GM21576 (cell line): ENCODE measurements at regions not wholly inside any gene's neighbourhood (a gene's known extent, or its start where the extent isn't known, plus 50 kb on each side); places are given as distances from the start of the nearest gene placed in this dataset.

Experiments used
- ATAC-seq: cut with Tn5 transposase; IDR thresholded peaks from one replicate; pipeline ENCODE4 v1.9.1; 2021; ENCODE audit warnings: mild to moderate bottlenecking, moderate library complexity; ENCODE audit not compliant: unreplicated experiment

DNA sequence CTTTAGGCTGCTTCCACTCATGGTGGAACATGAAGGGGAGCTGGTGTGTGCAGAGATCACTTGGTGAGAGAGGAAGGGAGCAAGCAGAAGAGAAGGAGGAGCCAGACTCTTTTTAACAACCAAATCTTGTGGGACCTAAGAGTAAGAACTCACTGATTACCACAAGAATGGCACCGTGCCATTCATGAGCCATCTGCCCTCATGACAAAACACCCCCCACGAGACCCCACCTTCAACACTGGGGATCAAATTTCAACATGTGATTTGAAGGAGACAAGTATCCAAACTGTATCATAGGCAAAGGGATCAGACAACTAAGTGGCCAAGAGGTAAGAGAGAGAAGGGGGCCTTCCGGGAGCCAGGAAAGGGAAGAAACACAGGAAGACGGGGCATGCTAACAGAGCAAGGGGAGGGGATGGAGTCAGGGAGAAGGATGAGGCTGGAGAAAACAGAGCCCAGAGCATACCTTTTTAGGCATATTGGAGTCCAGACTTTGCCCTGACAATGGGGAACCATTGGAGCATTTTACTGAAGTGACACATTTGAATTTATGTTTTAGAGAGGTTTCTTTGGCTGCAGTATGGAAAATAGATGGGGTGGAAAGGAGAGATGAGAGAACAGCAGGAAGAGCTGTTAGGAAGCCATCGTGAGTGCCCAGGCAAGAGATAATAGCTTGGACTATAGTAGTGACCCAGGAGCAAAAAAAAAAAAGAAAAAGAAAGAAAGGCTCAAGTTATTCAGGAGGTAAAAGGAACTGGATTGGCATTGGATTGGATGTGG is 204.4 kb upstream of the NUDT4 start:
- ATAC-seq, result no peak

DNA sequence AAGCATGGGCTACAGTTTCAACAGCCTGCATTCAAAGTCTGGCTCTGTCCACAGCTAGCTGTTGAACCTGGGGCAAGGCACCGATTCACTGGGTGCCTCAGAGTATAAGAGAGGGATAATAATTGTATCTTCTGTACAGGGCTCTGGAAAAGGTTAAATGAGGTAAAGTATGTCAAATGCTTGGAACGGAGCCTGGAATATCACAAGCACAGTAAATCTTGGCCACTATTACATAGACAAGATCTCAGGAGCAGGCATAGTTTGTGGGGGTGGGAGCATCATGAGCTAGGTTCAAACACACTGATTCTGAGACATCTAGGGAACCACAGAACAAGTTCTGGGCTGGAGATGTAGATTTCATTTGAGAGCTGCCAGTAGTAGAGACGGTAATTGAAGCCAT is 203.7 kb upstream of the NUDT4 start:
- no peak for ATAC-seq

GRCh38 chr12:93174473-93174872 is 203.3 kb upstream of the NUDT4 start:
- ATAC-seq, result no peak

DNA sequence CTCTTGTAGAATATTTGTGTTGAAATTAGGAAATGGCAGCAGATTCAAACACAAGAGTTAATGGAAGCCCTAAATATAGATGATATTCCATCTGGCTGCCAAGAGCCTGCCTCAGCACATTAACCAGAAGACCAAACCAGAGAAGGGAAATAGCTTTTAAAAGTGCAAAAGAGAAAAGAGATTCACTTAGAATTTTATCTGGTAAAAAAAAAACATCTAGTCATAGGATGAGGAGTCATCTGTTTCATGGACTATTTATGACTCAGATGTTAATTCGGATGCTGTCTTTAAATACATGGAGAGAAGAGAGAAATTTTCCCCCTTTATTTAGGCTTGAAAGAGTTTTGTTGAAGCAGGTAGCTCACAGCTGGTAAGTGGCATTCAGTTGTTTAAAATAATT is 201.6 kb upstream of the NUDT4 start:
- no peak for ATAC-seq

GRCh38 chr12:93176610-93177126 is 201.1 kb upstream of the NUDT4 start:
- no peak for ATAC-seq

DNA sequence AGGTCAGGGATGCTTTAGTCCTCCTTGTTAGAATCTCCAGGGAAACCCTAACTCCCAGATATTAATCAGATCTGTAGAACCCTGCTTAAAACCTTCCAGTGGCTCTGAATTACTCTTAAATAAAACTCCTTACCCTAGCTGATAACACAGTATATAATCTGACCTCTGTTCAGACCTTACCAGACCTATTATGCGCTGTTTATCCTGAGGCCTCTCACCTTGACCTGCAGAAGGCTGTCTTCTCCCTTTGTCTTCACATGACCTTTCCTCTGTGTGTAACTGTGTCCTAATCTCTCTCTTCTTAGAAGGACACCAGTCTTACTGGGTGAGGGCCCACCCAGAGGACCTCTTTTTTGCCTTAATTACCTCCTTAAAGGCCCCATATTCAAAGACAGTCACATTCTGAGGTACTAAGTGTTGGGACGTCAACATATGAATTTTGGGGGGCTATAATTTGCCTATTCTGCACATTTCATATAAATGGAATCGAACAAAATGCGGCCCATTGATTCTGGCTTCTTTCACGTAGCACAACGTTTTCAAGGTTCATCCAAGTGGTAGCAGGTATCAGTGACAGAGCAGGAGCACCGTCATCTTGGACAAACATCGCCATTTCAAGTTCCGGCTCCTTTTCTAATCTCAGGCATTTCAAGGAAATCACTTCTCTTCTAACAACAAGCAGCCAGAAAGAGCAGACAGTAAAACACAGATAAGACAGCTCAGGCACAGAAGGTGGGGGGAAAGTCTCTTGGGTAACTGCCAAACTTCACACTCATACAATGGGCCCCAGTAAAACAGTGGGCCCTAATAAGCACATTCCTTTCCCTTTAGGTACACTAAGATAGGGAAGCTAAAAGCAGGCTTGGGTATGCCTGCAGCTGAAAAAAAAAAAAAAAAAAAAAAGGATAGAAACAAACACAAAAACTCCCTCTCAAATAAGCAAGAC is 200.2 kb upstream of the NUDT4 start:
- no peak for ATAC-seq

GRCh38 chr12:93178154-93178878 is 199.4 kb upstream of the NUDT4 start:
- no peak for ATAC-seq

- no peak for ATAC-seq
Observed at GRCh38 chr12:93179792-93180191, 197.9 kb upstream of the NUDT4 start.

DNA sequence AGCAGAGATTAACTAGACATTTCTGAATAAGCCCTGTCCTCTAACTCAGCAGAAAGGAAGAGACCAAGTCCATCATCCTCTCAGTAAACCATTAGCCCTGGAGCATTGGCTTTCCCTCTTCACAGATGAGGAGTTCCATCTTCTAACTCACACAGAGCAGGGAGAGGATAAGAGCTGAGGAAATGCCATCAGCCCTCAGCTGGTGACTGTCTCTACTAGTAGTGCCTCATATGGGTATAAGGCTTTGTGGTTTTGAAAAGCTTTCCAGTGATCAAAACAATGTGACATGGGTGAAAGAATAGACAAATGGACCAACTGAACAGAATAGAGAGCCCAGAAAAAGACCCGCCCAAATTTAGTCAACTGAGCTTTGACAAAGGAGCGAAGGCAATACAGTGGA is 197.2 kb upstream of the NUDT4 start:
- ATAC-seq, result no peak

GRCh38 chr12:93181409-93181965 is 196.2 kb upstream of the NUDT4 start:
- no peak for ATAC-seq

GRCh38 chr12:93183940-93184671 is 193.6 kb upstream of the NUDT4 start:
- peak; percentile 89 for ATAC-seq

DNA sequence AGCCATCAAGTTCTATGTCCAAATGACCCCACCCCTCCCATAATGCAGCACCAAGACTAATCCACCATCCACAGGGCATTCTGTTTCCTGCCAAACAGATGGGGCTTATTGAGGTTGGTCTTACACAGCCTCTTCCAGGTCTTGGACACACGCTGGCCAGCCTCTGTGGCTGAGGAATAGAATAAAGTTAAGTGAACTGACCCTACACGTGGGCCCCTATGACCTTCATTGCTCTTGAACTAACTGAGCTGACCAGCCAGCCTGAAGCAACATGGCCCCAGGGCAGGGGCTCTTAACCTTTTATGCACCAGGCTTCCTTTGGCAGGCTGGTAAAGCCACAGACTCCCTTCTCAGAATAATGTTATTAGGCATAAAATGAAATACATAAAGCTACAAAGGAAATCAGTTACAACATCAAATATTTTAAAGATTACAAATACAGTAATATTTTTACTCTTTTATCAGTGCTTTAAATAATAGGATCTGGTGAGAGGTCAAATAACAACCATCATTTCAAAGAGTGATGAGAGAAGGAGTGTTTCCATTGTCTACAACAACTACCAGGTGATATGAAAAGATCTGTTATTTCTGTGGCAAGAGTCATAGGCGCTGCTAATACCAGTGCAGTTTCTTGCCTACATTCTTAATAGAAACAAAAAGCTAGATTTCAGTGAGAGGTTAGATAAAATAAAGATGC is 192.9 kb upstream of the NUDT4 start:
- no peak for ATAC-seq

- ATAC-seq, result no peak
Observed at GRCh38 chr12:93185369-93185741, 192.4 kb upstream of the NUDT4 start.

DNA sequence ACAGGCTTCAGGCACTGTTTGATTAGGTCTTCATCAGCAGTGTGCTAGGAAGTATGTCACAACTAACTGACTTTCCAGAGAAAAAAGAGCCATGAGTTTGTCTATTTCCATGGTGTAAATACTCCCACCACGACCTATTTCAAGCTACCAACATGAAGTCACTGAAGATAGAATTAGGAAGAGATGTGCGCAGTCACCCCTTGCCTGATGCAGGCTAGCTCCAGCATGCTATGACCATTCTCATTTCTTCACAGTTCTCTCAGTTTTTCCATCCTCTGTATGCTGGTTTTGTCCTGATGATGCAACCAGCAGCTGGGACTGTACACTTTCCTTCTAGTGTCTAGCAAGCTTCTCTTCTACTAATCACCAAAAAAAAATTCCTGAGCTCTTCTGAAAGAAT is 191.6 kb upstream of the NUDT4 start:
- no peak for ATAC-seq

DNA sequence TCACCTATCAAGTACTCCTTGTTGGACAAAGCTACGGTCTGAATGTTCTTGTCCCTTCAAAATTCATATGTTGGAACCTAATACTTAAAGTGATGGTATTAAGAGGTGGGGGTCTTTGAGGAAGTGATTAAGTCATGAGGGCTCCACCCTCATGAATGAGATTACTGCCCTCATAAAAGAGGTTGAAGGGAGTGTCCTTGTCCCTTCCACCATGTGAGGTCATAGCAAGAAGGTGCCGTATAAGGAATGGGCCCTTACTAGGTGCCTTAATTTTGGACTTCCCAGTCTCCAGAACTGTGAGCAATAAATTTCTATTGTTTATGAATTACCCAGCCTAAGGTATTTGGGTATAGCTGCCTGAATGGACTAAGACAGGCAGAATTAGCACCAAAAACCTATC is 191.1 kb upstream of the NUDT4 start:
- ATAC-seq, result no peak

DNA sequence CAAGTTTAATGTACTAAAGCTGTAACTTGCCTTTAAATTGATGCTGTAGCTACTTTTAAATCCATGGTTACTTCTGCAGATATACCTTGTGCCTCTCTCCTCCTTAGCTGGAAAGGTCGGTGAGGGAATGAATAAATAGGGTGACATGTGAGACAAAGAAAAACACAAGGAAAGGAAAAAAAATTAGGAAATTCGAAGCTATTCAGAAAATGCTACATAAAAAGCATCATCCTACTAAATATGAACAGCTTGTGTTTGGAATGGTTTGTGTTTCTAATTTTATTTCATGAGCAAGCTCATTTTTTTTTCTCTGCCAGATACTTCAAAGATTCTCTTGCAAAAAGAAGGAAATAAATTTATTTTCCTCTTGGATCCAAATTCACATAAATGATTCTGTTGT is 186.3 kb upstream of the NUDT4 start:
- ATAC-seq, result no peak

DNA sequence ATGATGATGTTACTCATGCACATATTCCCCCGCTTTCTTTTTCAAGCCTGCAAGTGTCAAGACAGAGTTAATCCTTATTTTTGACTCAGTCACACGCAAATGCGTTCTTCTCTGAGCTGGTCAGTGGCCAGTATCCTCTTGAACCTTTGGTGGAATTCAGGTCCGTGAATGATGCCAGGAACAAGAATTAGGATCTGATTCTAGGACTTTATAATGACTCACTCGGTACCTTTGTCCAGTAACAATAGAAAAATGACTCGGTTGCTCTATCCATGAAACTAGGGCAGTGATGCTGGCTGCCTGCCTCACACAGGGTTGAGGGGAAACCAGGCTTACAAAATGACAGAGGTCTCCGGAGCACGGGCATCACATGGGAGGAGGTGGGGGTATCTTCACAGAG is 185.8 kb upstream of the NUDT4 start:
- ATAC-seq, result no peak

- ATAC-seq, result no peak
Observed at GRCh38 chr12:93192878-93193277, 184.8 kb upstream of the NUDT4 start.

- ATAC-seq, result no peak
Observed at GRCh38 chr12:93195511-93195910, 182.2 kb upstream of the NUDT4 start.
